Osteoblast (primary cell): ENCODE measurements at regions not wholly inside any gene's neighbourhood (a gene's known extent, or its start where the extent isn't known, plus 50 kb on each side); places are given as distances from the start of the nearest gene placed in this dataset.

Experiments used
- DNase-seq: peaks from one replicate; pipeline ENCODE4 v3.0.0; 2011; ENCODE audit warnings: low spot score, mixed read lengths; ENCODE audit not compliant: insufficient read length; ENCODE audit errors: missing footprints
- H2AFZ ChIP-seq: 2 replicates; pipeline ENCODE4 v1.6.0; 2011; ENCODE audit warnings: mild to moderate bottlenecking, low read length
- H3K27ac ChIP-seq: 2 replicates; pipeline ENCODE4 v1.5.1; 2011; ENCODE audit warnings: mild to moderate bottlenecking, low read depth, low read length, moderate library complexity
- H3K27me3 ChIP-seq: 2 replicates; pipeline ENCODE4 v1.6.0; 2012; ENCODE audit warnings: mild to moderate bottlenecking, control low read depth, inconsistent platforms, low read length, moderate library complexity; ENCODE audit not compliant: insufficient read depth
- H3K36me3 ChIP-seq: 2 replicates; pipeline ENCODE4 v1.5.1; 2011; ENCODE audit warnings: mild to moderate bottlenecking, low read length, control low read depth, moderate library complexity; ENCODE audit not compliant: insufficient read depth
- H3K4me1 ChIP-seq: 2 replicates; pipeline ENCODE4 v1.5.1; 2011; ENCODE audit warnings: mild to moderate bottlenecking, low read length, control low read depth, moderate library complexity; ENCODE audit not compliant: insufficient read depth
- H3K4me2 ChIP-seq: 2 replicates; pipeline ENCODE4 v1.6.0; 2011; ENCODE audit warnings: mild to moderate bottlenecking, low read length; ENCODE audit not compliant: insufficient read depth
- H3K4me3 ChIP-seq: fragments of 200-600 bp; sonication (generic); 3 replicates; pipeline ENCODE4 v1.5.1; 2012; ENCODE audit warnings: mild to moderate bottlenecking, low read length, inconsistent platforms; ENCODE audit not compliant: insufficient read depth
- H3K79me2 ChIP-seq: 2 replicates; pipeline ENCODE4 v1.6.0; 2012; ENCODE audit warnings: mild to moderate bottlenecking, low read length, control low read depth, inconsistent platforms; ENCODE audit not compliant: insufficient read depth
- H3K9me3 ChIP-seq: 2 replicates; pipeline ENCODE4 v1.5.1; 2011; ENCODE audit warnings: low read depth, low read length, control low read depth
- H4K20me1 ChIP-seq: 2 replicates; pipeline ENCODE4 v1.6.0; 2012; ENCODE audit warnings: mild to moderate bottlenecking, low read length, control low read depth; ENCODE audit not compliant: insufficient read depth
- TF ChIP-seq, protein P1 (sequence below): IDR thresholded peaks from 2 replicates; pipeline ENCODE4 v1.5.1; 2011; ENCODE audit warnings: mild to moderate bottlenecking, low read depth, low read length, moderate library complexity; ENCODE audit errors: extremely low read depth

GRCh38 chr9:88932766-88933165, 58.5 kb upstream of the S1PR3 start:
- Histone ChIP-seq H3K9me3 (no peaks in the 10 kb centered on the region), H3K4me1 (no peaks in the 10 kb centered on the region), H3K4me3 (peak overlapping the region; percentile 58), H3K36me3 (no peaks in the 10 kb centered on the region), H3K4me2 (peak overlapping the region; percentile 68), H2AFZ (peak overlapping the region; percentile 75), H3K79me2 (no peaks in the 10 kb centered on the region), H3K27me3 (no peaks in the 10 kb centered on the region), H4K20me1 (no peaks in the 10 kb centered on the region), H3K27ac (no peak overlapping the region)
- peak; percentile 32 for DNase-seq
- TF ChIP-seq, protein P1, sequence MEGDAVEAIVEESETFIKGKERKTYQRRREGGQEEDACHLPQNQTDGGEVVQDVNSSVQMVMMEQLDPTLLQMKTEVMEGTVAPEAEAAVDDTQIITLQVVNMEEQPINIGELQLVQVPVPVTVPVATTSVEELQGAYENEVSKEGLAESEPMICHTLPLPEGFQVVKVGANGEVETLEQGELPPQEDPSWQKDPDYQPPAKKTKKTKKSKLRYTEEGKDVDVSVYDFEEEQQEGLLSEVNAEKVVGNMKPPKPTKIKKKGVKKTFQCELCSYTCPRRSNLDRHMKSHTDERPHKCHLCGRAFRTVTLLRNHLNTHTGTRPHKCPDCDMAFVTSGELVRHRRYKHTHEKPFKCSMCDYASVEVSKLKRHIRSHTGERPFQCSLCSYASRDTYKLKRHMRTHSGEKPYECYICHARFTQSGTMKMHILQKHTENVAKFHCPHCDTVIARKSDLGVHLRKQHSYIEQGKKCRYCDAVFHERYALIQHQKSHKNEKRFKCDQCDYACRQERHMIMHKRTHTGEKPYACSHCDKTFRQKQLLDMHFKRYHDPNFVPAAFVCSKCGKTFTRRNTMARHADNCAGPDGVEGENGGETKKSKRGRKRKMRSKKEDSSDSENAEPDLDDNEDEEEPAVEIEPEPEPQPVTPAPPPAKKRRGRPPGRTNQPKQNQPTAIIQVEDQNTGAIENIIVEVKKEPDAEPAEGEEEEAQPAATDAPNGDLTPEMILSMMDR = no peak

DNA sequence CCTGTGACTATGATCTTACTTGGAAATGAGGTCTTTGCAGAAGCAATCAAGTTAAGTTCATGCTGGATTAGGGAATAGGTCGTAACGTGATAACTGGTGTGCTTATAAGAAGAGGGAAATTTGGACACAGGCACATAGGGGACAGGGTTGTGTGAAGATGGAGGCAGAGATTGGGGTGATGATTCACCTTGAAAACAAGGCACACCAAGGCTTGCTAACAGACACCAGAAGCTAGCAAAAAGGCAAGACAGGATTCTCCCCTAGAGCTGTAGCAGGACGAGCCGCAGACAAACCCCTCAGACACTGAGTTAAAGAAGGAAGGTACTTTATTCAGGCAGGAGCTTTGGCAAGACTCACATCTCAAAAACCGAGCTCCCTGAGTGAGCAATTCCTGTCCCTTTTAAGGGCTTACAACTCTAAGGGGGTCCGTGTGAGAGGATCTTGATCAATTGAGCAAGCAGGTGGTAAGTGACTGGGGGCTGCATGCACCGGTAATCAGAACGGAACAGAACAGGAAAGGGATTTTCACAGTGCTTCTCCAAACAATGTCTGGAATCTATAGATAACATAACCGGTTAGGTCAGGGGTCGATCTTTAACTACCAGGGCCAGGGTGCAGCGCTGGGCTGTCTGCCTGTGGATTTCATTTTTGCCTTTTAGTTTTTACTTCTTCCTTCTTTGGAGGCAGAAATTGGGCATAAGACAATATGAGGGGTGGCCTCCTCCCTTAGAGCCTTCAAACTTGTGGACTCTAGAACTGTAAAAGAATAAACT, 57.5 kb upstream of the S1PR3 start:
- no peak overlapping the region for H3K27ac ChIP-seq
- H3K79me2 ChIP-seq = no peaks in the 10 kb centered on the region
- H3K36me3 ChIP-seq = no peaks in the 10 kb centered on the region
- no peak overlapping the region for H3K4me3 ChIP-seq
- H3K9me3 ChIP-seq = no peaks in the 10 kb centered on the region
- H3K4me1 ChIP-seq = no peaks in the 10 kb centered on the region
- H3K4me2 ChIP-seq = no peak overlapping the region
- no peak for DNase-seq
- no peak overlapping the region for H2AFZ ChIP-seq
- H3K27me3 ChIP-seq = no peaks in the 10 kb centered on the region
- no peaks in the 10 kb centered on the region for H4K20me1 ChIP-seq
- TF ChIP-seq, protein P1 = no peak

- TF ChIP-seq, protein P1 = no peak
- Histone ChIP-seq H3K79me2 (no peaks in the 10 kb centered on the region), H2AFZ (no peak overlapping the region), H3K27me3 (no peaks in the 10 kb centered on the region), H4K20me1 (no peaks in the 10 kb centered on the region), H3K9me3 (no peaks in the 10 kb centered on the region), H3K27ac (no peak overlapping the region), H3K4me3 (no peak overlapping the region), H3K4me1 (no peaks in the 10 kb centered on the region), H3K4me2 (no peak overlapping the region), H3K36me3 (no peaks in the 10 kb centered on the region)
- no peak for DNase-seq
These were observed 56.3 kb upstream of the S1PR3 start for GRCh38 chr9:88934876-88935535.

DNA sequence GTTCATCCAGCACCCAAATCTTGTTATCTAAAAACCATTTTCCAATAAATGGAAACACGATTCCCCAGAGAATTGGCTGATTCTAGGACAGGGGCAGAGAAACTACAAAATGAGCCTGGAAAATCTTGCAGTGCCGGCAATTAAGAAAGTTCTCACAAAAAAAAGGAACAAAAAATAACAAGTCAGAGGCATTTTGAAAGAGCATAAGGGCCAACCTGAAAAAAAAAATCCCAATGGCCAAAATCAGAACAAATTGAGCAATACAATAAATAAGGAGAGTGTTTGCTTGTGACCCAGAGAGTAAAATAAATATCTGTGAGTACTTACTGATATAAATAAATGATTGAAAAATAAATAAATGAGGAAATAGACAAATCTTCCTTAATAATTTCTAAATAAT, 55.1 kb upstream of the S1PR3 start:
- Histone ChIP-seq H4K20me1 (no peaks in the 10 kb centered on the region), H2AFZ (no peak overlapping the region), H3K4me1 (no peaks in the 10 kb centered on the region), H3K9me3 (no peaks in the 10 kb centered on the region), H3K36me3 (no peaks in the 10 kb centered on the region), H3K27ac (no peak overlapping the region), H3K4me2 (no peak overlapping the region), H3K4me3 (no peak overlapping the region), H3K79me2 (no peaks in the 10 kb centered on the region), H3K27me3 (no peaks in the 10 kb centered on the region)
- TF ChIP-seq, protein P1 = no peak
- DNase-seq = no peak
